Gastroesophageal sphincter (tissue), 3 donors: ENCODE measurements at regions not wholly inside any gene's neighbourhood (a gene's known extent, or its start where the extent isn't known, plus 50 kb on each side); places are given as distances from the start of the nearest gene placed in this dataset.

Experiments used
- CTCF ChIP-seq, 4 experiments: fragments of 200-600 bp in 2 of 4; fragments of 450-650 bp in 2 of 4; sonication (generic) in 1 of 4; IDR thresholded peaks; one replicate each; pipeline ENCODE4 v1.5.1; 2017 to 2019; ENCODE audit warnings: antibody characterized with exemption in 4 of 4, mild to moderate bottlenecking in 2 of 4, moderate library complexity in 2 of 4
- EP300 ChIP-seq: sonication (generic); formaldehyde crosslinking; IDR thresholded peaks from one replicate; pipeline ENCODE4 v1.6.1; 2017; ENCODE audit warnings: antibody characterized with exemption, mild to moderate bottlenecking
- POLR2A ChIP-seq, 2 donors: fragments of 450-650 bp; IDR thresholded peaks; one replicate each; pipeline ENCODE4 v1.6.1; 2017; ENCODE audit warnings: antibody characterized with exemption in 2 of 2, mild to moderate bottlenecking in 2 of 2, moderate library complexity in 1 of 2

GRCh38 chr11:100624346-100624745, 62.7 kb upstream of the ARHGAP42 start:
- TF ChIP-seq CTCF (IDR thresholded peaks at IDR 0.05) = no peak
- no peak for TF ChIP-seq POLR2A (IDR thresholded peaks at IDR 0.05)
- TF ChIP-seq EP300 = no peak
